ENCODE measurements at regions not wholly inside any gene's neighbourhood (a gene's known extent, or its start where the extent isn't known, plus 50 kb on each side); places are given as distances from the start of the nearest gene placed in this dataset.
A peak's percentile ranks its signal among the peaks of the same experiment; 100 is the strongest.

DNA sequence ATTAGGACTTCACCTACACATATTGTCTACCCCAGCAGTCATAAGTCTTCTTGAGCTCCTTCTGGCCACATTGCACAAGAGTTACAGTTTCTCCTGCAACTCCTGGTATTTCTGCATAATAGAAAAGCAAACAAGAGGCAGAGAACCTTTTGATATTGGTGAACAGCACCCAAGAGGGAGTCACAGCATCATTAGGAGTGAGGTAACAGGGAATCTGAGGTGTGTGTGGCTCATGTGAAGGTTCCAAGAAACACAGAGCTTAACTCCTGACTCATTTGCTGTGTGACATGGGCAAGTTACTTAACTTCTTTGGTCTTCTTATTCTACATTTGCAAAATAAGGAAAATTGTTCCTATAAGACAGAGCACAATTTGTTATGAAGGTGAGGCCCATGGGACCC, 374.6 kb downstream of the INSC start:
- DNase-seq (ENCODE audit: low spot score) = peak; percentile 61

DNA sequence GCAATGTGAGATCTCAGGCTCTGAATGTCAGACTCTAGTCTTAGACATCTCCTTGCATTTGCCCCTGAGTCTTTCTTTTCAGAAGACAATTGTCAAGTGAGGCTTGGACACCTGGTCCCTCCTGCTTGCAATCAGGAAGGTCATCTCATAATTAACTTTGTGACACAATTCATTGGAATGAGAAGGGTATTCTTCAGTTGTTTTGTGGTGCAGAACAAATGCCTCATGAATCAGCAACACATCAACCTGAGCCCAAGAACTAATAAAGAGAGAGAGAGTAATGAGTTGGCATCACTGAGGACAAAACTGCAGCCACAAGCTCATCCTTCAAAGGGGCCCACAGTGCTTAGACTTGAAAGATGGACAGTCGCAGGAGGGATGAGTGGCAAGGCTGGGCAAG, 375.8 kb downstream of the INSC start:
- DNase-seq (ENCODE audit: low spot score) = peak; percentile 82

DNA sequence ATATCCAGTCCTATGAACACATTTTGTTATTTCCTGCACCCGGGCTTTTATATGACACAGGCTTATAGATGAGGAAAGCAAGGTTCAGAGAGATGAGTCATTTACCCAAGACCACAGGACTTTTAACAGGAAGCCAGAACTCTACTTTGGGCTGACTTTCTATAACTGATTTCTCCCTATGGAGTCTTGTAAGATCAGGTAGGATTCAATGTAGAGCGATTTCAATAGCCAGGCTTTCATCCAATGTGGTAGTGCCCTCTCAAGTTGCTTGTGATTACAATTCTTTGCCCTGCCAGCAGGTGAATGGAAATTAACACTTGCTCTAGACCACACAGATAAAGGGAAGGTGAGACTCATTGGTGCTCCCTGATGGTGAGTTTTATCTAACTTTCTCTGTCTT, 378.3 kb downstream of the INSC start:
- DNase-seq (ENCODE audit: low spot score) = peak; percentile 91

DNA sequence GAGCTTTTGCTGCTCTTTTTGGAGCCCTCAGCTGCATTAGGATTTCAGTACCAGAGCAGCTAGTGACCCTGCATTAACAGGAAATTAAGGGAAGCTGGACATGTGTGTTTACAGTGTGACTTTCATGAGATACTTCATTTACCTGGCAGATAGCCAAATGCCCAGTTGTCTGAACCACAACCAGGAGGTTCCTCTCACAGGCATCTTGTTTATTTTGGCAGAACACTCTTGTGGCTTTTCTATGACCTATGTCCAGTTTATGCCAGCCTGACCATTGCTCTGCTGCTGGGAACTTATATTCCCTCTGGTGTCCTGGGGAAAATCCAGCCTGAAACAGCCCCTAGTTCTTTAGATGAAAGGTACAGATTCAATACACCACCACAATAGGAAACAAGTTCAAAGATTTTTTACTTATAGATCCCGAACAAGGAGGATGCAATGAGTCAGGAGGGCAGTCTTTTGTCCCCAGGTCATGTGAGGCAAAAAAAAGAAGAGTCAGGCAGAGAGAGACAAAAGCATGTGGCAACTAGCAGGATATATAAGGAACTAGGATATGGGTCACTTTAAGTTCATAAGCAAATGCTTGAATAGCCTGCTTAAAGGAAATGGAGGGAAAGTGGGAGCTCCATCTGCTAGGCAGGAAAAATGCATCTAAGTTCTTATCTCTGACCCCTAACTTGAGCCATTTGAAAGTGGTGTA, 379.3 kb downstream of the INSC start:
- peak; percentile 95 for DNase-seq (ENCODE audit: low spot score)

DNA sequence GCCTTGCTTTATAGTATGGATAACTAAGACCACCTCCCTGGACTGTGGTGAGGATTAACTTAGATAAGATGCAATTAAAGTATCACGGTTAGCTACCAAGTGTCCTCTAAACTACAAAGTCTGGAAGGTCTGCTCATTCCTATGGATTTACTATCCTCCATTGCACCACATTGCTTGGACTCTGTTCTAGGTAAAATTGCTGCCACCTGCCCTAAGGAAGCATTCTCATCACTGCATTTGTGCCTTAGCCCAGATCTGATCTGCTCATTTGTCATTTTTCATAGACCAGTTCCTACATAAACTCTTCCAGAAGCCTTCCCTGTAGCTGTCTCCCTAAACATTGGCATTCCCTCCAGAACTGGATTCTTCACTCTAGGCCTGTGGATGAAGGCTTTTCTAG, 380.0 kb downstream of the INSC start:
- DNase-seq (ENCODE audit: low spot score) = no peak

DNA sequence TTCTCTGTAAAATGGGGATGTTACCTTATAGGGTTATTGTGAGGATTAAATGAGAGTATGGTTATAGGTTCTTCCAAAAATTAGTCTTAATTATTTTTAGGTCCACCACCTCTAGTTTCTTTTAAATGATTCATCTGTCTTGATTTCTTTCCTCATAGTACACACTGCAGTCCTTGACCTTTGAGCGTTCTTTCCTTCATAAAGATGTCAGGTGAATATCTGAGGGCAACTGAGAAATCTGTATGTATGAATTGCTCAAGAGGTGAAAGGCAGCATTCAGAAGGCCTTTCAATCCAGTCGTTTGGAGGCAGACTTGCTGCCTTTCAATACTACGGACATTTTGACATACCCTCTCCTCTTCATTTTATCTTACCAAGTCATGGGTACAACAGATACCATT, 380.7 kb downstream of the INSC start:
- DNase-seq (ENCODE audit: low spot score) = no peak

DNA sequence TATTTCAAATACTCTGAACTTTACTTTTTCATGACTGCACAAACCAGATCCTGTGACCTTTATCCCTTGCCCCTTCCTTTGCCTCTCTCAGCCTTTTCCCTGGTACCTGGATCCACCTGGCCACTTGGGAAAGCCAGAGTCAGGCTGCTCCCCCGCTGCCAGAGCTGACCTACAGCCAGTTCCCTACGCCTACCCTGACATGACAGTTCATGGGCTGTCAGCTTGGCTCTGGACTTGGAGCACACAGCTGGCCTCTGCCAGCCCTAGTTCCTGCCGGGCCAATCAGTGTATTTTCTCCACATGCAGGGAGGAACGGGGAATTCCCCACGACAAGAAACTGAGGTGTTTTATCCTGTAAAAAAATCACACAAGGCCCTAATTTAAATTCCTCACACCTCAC, 382.6 kb downstream of the INSC start:
- peak; percentile 24 for DNase-seq (ENCODE audit: low spot score)

DNA sequence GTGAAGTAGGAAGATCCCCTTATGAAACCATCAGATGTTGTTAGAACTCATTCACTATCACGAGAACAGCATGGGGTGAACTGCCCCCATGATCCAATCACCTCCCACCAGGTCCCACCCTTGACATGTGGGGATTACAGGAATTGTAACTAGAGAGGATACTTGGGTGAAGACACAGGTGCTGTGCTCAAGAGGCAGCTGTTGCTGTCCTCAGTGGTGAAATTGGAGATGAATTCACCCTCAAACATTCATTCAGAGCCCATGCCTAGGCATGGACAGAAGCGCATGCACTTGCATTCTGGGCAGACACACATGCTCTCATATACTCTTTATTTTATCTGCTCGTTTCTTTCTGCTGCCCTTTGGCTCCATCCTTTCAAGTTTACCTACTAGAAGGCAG, 385.0 kb downstream of the INSC start:
- no peak for DNase-seq (ENCODE audit: low spot score)

DNA sequence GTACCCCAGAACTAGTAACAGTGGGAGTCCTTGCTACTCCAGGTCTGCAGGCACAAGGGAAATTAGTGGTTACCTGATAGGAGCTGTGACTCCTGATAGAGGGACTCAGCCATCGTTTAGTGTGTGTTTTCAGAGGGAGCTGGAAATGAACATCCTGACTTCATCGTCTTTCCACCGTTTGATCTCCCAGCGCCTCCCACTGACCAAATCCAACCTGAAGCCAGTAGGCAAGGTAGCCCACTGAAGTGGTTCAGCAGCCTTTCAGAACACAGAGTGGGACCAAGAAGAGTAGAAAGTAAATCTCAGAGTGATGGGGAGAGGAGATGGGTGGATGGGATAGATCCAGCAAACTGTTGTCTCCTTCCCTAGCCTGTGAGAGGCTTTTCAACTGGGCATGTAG, 385.9 kb downstream of the INSC start:
- DNase-seq (ENCODE audit: low spot score) = no peak

DNA sequence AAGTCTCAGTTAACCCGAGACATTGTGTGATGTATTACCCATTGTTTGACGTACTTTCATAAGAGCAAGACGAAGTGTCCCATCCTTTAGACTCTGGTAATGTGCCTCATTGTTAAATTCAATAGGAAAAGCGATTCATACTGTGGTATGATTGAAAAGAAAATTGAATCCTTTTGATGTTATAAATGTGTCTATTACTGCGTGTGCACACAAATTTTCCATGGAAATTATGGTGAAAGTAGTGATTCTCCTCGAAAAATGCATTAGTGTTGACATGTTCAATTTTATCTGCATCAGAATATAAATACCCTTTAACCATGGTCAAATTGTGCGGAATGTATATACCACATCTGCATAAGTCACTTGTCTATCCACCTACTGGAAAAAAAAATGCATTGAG, 386.8 kb downstream of the INSC start:
- no peak for DNase-seq (ENCODE audit: low spot score)

DNA sequence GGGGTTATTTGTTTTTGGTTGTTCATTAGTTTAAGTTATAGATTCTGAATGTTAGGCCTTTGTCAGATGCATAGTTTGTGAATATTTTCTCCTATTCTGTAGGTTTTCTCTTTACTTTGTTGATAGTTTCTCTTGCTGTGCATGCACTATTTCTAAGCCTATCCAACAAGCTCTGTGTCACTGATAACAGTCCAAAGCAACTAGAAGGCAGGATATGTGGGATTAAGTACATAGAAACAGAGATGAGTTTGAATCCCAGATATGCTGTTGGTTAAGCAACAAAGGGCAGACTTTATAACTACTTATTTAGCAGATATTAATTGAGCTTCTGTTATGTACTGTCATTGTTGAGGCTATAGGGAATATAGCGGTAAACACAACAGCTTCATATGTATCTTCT, 390.4 kb downstream of the INSC start:
- no peak for DNase-seq (ENCODE audit: low spot score)

DNA sequence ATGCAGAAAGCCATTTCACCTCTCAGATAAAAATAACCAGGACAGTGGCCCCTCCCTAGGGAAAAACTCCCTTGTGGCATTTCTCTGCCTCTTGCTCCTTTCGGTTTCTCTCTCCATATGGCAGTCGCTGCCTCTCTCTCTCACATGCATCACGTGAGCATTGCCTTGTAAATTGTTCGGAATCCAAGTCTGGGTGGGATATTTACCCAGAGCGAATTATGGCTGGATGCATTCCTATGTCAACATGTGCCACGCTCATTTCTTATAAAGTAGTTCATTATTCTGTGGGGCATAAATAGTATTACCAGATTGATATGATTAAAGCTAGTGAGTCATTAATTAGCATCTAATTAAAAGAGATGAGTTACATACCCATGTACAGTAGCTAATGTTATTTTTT, 392.9 kb downstream of the INSC start:
- DNase-seq (ENCODE audit: low spot score) = peak; percentile 55

DNA sequence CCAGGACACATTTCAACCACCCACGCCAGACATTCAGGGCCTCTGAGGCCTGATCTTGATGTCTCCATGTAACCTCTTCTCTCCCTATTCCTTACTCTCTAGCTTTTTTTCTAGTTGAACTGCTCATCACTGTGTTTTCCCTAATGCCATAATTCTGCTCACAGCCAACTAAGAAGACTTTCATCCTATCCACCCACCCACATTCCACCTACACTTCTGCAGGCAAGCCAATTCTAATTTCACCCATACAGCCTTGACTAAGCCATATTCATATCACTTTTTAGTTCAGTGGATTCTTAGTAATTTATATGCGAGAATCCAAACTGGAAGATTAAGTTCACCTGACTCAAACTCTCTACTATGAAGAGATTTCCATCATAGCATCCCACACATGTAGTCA, 394.4 kb downstream of the INSC start:
- DNase-seq (ENCODE audit: low spot score) = no peak

DNA sequence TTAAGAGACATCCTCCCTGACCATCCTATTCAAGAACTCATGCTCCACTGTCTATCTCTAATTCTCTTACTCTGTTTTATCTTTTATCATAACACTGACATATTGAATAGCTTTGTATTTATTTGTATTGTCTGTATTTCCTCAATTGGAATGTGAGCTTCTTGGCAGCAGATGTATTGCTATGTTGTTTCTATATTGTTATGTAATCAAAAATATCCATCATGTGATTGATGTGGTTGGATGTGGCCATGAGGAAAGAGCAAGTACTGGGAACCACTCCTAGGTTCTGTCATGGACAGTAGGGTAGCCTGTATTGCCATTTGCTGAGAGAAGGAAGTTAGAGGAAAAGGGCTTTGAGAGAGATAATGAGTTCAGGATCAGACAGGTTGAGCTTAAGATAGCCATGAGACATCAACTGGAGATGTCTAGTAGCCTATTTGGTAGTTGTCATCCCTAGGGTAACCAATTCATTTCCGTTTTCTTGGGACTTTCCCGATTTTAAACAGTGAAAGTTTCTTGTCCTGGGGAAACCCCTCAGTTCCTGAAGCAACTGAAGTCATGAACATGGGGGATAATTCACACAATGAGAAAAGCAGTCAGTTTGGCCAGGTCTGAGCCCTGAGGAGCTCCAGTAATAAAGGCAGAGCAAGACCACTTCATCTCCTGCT, 404.5 kb downstream of the INSC start:
- peak; percentile 74 for DNase-seq (ENCODE audit: low spot score)

DNA sequence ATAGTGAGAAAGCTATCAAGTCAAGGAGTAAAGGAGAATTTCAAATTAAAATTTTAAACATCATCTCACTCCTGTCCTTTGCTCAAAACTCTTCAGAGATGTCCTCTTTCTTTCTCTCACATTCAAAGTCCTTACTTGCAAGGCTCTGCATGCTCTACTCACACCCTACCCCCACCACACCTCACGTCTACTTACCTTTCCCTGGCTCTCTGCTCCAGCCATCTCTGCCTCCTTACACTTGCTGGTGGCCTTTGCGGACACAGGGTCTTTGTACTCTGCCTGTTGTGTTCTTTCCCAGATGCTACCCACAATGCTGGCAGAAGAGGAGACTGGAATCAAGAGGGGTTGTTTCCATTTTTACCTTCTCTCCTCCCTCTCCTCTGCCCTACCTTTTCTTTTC, 405.2 kb downstream of the INSC start:
- no peak for DNase-seq (ENCODE audit: low spot score)

DNA sequence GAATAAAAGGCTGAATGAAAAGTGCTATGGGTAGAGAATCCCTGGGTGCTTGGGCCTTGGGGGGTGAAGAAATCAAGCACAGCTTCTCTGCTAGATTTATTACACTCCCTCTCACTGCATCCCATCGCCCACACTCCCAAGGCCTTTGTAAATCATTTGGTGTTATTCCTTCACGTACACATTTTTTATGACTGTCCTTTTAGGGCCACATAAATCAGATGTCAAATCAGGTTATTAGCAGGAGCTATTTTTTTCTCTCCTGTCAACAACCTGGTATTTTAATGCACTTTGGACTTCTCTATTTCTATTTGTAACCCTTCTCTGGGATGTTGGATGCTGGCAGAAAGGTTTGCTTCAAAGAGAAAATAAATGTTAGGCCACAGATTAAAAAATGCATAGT, 408.8 kb downstream of the INSC start:
- DNase-seq (ENCODE audit: low spot score) = no peak

DNA sequence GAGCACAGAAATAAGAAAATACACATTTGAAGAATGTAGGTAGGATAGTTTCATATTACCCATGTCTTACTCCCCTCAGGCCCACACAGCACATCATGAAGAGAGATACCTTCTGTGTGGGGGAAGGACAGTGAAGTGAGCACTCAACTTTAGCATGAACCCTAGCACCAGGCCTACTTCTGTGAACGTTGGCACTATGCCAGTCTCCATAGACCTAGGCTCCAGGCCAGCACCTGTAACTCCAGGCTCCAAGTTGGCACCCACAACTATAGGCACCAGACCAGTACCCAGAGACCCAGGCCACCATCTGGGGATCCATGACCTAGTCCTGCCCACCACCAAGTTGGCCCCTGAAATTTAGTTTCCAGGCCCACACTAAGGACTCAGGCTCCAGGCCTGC, 410.9 kb downstream of the INSC start:
- DNase-seq (ENCODE audit: low spot score) = no peak

DNA sequence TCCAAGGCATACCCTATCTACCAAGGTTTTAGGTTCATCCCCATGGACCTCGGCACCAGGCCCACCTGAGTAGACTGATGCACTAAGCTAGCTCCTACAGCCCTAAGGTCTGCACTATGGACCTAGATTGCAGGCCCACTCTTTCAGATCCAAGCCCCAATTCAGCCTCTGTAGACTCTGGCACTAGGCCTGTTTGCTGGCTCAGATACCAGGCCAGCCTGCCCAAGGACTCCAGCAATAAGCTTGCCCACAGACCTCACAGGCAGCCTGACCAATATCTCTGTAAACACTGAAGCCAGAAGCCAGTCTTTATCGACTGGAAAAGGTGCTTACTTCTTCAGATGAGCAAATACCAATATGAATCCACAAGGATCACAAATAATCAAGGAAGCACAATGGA, 411.3 kb downstream of the INSC start:
- no peak for DNase-seq (ENCODE audit: low spot score)

DNA sequence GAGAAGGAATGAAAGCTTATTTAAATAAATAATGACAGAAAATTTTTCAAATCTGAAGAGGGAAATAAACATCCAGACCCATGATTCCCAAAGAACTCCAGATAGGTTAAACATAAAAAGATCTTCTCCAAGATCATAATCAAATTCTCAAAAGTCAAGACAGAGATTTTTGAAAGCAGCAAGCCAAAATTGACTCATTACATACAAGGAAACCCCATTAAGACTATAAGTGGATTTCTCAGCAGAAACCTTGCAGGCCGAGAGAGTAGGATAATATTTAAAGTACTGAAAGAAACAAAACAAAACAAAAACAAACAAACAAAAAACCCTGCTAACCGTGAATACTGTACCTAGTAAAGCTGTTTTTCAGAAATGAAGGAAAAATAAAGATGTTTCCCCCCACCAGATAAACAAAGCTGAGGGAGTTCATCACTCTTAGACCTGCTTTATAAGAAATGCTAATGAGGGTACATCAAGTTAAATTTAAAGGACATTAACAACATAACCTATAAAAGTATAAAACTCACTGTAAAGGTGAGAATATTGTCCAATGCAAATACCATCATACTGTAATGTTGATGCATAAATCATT, 412.2 kb downstream of the INSC start:
- no peak for DNase-seq (ENCODE audit: low spot score)

DNA sequence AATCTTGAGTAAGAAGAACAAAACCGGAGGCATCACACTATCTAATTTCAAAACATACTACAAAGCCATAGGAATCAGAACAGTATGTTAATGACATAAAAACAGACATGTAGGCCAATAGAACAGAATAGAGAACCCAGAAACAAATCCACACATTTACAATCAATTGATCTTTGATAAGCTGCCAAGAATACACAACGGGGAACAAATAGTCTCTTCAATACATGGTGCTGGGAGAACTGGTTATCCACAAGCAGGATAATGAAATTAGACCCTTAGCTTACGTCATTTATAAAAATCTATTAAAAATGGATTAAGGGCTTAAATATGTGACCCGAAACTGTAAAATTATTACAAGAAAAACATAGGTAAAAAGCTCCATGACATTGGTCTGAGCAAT, 417.7 kb downstream of the INSC start:
- DNase-seq (ENCODE audit: low spot score) = no peak

DNA sequence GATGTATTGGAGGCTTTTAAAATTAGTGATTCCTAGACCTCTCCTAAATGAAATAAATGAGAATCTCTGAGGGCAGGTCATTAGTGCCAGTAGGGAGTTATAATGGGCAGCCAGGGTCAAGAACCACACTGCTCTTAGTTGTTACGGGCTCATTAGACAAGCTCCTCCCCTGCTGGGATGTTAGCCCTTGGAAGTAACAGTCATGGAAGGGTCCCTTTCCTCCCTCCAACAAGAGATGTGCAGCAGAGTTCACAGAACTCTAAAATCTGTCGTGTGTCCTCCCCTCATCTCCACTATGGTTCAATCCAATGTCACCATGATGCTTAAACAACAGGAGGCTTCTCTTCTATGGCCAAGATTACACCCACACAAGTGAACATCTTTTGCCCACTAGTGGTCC, 419.5 kb downstream of the INSC start:
- no peak for DNase-seq (ENCODE audit: low spot score)

DNA sequence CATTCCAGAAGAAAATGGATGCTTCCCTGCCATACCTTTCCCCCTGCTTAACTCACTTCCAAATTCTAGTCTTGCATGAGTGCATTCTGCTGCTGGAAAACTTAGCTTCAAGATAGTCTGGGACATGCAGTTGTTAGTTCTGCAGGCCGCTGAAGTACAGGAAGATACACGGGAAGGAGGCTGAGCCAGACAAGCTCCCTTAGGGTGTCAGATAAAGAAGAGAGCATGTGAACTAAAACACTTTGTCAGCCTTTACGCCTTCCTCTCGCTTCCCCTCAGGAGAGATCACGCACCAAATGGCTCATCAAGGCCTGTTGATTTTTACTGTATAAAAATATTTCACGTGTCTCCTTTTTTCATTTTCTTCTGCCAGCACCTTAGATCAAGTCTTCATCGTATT, 420.7 kb downstream of the INSC start:
- DNase-seq (ENCODE audit: low spot score) = no peak

DNA sequence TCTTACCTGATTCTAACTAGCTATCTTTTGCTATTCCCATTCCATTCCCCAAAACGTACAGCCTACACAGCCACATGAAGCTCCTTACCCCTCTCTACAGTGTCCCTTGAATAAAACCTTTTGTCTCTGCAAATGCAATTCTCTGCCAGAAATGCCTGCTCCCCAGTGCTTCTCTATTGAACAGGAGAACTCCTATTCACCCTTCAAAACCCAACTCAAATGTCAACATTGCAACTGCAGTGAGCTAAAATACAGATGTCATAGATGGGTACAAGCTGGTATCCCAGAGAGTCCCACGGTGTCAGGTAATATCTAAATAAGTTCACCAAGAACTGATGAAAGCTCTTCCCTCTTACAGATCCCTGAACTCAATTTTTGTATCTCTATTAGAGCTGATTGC, 421.7 kb downstream of the INSC start:
- DNase-seq (ENCODE audit: low spot score) = no peak

DNA sequence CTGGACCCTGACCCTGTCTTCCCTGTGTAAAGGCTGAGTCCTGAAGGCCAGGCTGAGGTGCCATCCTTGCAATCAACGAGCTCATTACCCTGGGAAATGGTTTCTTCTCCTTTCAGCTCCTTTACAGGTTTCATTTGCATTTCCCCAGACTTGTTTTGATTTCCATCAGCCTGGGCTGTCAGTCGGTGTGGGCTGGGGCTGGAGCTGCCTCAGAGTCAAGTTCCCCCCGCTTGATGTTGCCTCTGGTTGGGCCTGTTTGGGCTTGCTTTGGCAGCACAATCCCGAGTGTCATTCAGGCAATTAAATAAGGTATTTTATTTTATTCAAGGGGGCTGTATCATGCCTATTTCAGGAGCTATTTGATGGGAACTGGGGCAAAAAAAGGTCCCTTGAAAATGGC, 424.9 kb downstream of the INSC start:
- no peak for DNase-seq (ENCODE audit: low spot score)

Data from kidney tubule cell (primary cell).